WTC11 (cell line): ENCODE measurements at regions not wholly inside any gene's neighbourhood (a gene's known extent, or its start where the extent isn't known, plus 50 kb on each side); places are given as distances from the start of the nearest gene placed in this dataset.

Source experiments
- ATAC-seq: fragments of 200-7000 bp; cut with Tn5 transposase; 2 replicates; pipeline ENCODE4 v1.10.0; 2021; ENCODE audit warnings: mild to moderate bottlenecking, moderate library complexity
- CTCF ChIA-PET: fragments of 300-600 bp; sonication (Branson Sonifier 250); formaldehyde crosslinking; loops from one replicate; lab custom pipeline; 2021; ENCODE audit warnings: antibody characterized with exemption; lab: Charles Lee
- POLR2A ChIA-PET: fragments of 350-600 bp; sonication (Branson Sonifier 250); formaldehyde crosslinking; loops from one replicate; lab custom pipeline; 2021; ENCODE audit warnings: antibody characterized with exemption; lab: Charles Lee
- DNase-seq: peaks from one replicate; pipeline ENCODE4 v3.0.0; 2021; ENCODE audit warnings: low spot score
- H3K27ac Mint-ChIP-seq: 2 replicates; pipeline ENCODE4 v1.8.0; 2021; ENCODE audit warnings: mixed read lengths
- H3K27me3 Mint-ChIP-seq: 2 replicates; pipeline ENCODE4 v1.8.0; 2021; ENCODE audit warnings: low read depth, mild to moderate bottlenecking, moderate library complexity, mixed read lengths
- H3K36me3 Mint-ChIP-seq: 2 replicates; pipeline ENCODE4 v1.8.0; 2021; ENCODE audit warnings: mixed read lengths
- H3K4me1 Mint-ChIP-seq: 2 replicates; pipeline ENCODE4 v1.8.0; 2022; ENCODE audit warnings: mixed read lengths
- H3K4me3 Mint-ChIP-seq: 2 replicates; pipeline ENCODE4 v1.8.0; 2021; ENCODE audit warnings: mild to moderate bottlenecking, moderate library complexity, mixed read lengths
- H3K9me3 Mint-ChIP-seq: 2 replicates; pipeline ENCODE4 v1.8.0; 2021; ENCODE audit warnings: mixed read lengths
- GABPB1 ChIP-seq: sonication (generic); formaldehyde crosslinking; IDR thresholded peaks from 2 replicates; pipeline ENCODE4 v1.8.1; 2023; ENCODE audit warnings: mild to moderate bottlenecking, missing genetic modification reagents
- GRHL2 ChIP-seq: fragments of 250-450 bp; sonication (Bioruptor Pico); IDR thresholded peaks from 2 replicates; pipeline ENCODE4 v1.8.0; 2022; ENCODE audit warnings: mild to moderate bottlenecking, moderate library complexity; ENCODE audit not compliant: insufficient replicate concordance, severe bottlenecking
- GTF2I ChIP-seq: fragments of 250-450 bp; sonication (Bioruptor Pico); conservative IDR thresholded peaks from 2 replicates; pipeline ENCODE4 v1.4.0; 2021; ENCODE audit warnings: mild to moderate bottlenecking
- NFE2L1 ChIP-seq: sonication (generic); formaldehyde crosslinking; IDR thresholded peaks from 2 replicates; pipeline ENCODE4 v1.8.1; 2023; ENCODE audit warnings: missing genetic modification reagents
- SMAD4 ChIP-seq: sonication (generic); formaldehyde crosslinking; IDR thresholded peaks from 2 replicates; pipeline ENCODE4 v1.8.0; 2022; ENCODE audit warnings: mild to moderate bottlenecking, missing genetic modification reagents
- ZNF232 ChIP-seq: sonication (generic); formaldehyde crosslinking; IDR thresholded peaks from 2 replicates; pipeline ENCODE4 v1.8.0; 2022; ENCODE audit warnings: mild to moderate bottlenecking, missing genetic modification reagents
- ZNF317 ChIP-seq: sonication (generic); formaldehyde crosslinking; IDR thresholded peaks from 2 replicates; pipeline ENCODE4 v1.8.1; 2023; ENCODE audit warnings: low read depth, mild to moderate bottlenecking, moderate library complexity, missing genetic modification reagents, borderline replicate concordance
- TF ChIP-seq, protein P1 (sequence below): sonication (generic); formaldehyde crosslinking; IDR thresholded peaks from 2 replicates; pipeline ENCODE4 v1.8.1; 2023; ENCODE audit warnings: mild to moderate bottlenecking, missing genetic modification reagents
- TF ChIP-seq, protein P2 (sequence below): fragments of 250-450 bp; sonication (Bioruptor Pico); conservative IDR thresholded peaks from 2 replicates; pipeline ENCODE4 v1.9.0; 2021; ENCODE audit warnings: mild to moderate bottlenecking
- TF ChIP-seq, protein P3 (sequence below): fragments of 250-450 bp; sonication (Bioruptor Pico); IDR thresholded peaks from 2 replicates; pipeline ENCODE4 v1.9.0; 2021; ENCODE audit warnings: mild to moderate bottlenecking
- TF ChIP-seq, protein P4 (sequence below): sonication (generic); formaldehyde crosslinking; IDR thresholded peaks from 2 replicates; pipeline ENCODE4 v1.8.1; 2022; ENCODE audit warnings: low read depth, missing genetic modification reagents, borderline replicate concordance
- TF ChIP-seq, protein P5 (sequence below): fragments of 250-450 bp; sonication (Bioruptor Pico); IDR thresholded peaks from 2 replicates; pipeline ENCODE4 v2.1.2; 2022; ENCODE audit warnings: mild to moderate bottlenecking, moderate library complexity
- TF ChIP-seq, protein P6 (sequence below): sonication (generic); formaldehyde crosslinking; IDR thresholded peaks from 2 replicates; pipeline ENCODE4 v1.8.0; 2023; ENCODE audit warnings: missing genetic modification reagents, mild to moderate bottlenecking, borderline replicate concordance
- TF ChIP-seq, protein P7 (sequence below): sonication (generic); formaldehyde crosslinking; conservative IDR thresholded peaks from 2 replicates; pipeline ENCODE4 v1.8.1; 2023; ENCODE audit warnings: mild to moderate bottlenecking, low read depth, missing genetic modification reagents, moderate library complexity

DNA sequence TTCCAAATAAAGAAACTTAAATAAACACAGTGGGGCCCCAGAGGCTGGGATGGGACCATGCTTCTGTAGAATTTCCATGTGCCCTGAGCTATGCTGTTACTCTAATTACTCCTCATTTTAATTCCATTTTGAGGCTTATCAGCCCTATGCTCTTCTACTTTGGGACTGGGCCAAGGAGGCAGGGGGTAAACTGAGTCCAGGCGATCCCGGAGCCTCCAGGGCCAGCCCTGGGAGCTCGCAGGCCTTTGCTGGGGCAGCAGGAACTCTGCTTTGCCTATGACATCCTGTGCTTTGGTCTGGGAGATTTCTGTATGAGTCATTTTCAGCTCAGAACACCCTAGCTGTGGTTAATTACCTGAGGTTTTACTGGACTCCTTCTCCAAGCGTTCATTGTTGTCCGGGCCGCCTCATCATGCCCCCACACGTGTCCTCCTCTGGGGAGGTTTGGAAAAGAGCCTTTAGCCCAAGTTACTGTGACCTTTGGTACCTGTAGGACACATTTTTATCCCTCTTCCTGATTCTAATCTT, 95.7 kb downstream of the RHOU start:
- POLR2A ChIA-PET, result no interaction called here

DNA sequence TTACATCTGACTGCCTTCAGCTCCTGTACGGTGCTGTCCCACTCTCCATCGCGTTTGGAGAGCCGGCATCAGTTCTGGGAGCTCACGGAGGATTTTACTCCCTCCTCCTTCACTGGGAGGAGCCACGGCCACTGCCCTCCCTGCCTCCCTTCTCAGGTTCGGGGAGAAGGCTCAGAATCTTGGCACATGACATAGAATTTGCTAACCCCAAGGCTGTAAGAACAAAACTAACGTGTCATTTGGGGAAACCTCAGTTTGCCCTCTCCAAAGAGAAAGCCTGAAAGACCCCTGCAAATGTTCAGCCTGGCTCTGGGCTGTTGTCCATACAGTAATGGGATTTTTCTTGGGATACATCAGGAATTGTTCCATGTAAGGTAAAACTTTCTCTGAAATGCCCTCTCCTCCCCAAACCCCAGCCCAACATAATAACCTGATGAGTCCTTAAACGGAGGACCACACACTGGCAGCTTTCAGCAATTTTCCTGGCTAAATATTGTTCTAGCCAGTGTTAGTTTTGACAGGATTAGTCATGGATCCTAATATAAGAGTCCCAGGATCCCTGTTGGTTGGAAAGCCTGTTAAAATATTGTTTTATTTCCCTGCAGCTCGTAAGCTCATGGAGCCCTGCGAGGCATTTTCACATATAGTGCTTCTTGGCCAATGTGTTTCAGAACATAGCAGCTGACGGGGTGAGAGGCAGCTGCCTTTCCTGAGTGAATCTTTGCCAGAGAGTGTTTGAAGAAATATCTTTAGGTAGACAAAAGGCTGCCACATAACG, 98.8 kb downstream of the RHOU start:
- H3K4me3 Mint-ChIP-seq, result no peak overlapping the region
- ChIA-PET CTCF (interaction anchor here (1.5 kb wide), 1 partner anchor 393 kb away, joined by 4 read pairs; no protein-coding TSS in a partner anchor), POLR2A (interaction anchor here (0.6 kb wide), 1 partner anchor 388 kb away, joined by 4 read pairs; no protein-coding TSS in a partner anchor)
- H3K4me1 Mint-ChIP-seq, result peaks cover 18% of the 10 kb centered on the region
- H3K27ac Mint-ChIP-seq, result no peak overlapping the region
- DNase-seq (no peak), ATAC-seq (no peak)
- H3K27me3 Mint-ChIP-seq, result no peaks in the 10 kb centered on the region; the same call in 1 of the 2 replicates
- H3K36me3 Mint-ChIP-seq, result no peaks in the 10 kb centered on the region
- no peaks in the 10 kb centered on the region for H3K9me3 Mint-ChIP-seq
- TF ChIP-seq ZNF232 (CRISPR knock-in tag), result no peak
- TF ChIP-seq, protein P1, sequence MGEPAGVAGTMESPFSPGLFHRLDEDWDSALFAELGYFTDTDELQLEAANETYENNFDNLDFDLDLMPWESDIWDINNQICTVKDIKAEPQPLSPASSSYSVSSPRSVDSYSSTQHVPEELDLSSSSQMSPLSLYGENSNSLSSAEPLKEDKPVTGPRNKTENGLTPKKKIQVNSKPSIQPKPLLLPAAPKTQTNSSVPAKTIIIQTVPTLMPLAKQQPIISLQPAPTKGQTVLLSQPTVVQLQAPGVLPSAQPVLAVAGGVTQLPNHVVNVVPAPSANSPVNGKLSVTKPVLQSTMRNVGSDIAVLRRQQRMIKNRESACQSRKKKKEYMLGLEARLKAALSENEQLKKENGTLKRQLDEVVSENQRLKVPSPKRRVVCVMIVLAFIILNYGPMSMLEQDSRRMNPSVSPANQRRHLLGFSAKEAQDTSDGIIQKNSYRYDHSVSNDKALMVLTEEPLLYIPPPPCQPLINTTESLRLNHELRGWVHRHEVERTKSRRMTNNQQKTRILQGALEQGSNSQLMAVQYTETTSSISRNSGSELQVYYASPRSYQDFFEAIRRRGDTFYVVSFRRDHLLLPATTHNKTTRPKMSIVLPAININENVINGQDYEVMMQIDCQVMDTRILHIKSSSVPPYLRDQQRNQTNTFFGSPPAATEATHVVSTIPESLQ (CRISPR knock-in tag), result no peak
- TF ChIP-seq, protein P2, sequence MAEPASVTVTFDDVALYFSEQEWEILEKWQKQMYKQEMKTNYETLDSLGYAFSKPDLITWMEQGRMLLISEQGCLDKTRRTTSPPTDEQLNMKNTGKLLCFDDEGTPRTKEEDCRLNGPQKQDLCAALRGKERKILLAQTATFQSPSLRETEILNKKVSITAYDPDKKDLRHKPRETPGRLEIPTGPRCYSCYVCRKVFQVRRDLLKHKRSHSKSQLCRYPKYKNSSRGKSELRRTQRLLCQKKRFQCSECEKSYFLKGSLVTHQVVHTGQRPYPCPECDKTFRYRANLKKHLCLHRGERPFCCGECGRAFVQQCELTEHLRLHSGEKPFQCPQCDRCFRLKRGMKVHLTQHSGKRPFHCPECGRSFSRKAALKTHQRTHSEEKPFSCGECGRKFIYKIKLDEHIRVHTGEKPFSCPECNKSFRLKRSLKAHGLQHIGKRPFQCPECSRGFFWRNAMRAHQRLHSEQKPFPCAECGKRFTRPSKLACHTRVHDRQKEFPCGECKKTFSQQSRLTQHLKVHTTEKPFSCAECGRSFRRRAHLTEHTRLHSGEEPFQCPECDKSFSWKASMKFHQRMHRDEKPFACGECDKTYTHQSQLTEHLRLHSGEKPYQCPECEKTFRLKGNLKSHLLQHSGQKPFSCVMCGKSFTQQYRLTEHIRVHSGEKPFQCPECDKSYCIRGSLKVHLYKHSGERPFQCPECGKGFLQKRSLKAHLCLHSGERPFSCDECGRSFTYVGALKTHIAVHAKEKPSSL (CRISPR knock-in tag), result no peak
- TF ChIP-seq, protein P3, sequence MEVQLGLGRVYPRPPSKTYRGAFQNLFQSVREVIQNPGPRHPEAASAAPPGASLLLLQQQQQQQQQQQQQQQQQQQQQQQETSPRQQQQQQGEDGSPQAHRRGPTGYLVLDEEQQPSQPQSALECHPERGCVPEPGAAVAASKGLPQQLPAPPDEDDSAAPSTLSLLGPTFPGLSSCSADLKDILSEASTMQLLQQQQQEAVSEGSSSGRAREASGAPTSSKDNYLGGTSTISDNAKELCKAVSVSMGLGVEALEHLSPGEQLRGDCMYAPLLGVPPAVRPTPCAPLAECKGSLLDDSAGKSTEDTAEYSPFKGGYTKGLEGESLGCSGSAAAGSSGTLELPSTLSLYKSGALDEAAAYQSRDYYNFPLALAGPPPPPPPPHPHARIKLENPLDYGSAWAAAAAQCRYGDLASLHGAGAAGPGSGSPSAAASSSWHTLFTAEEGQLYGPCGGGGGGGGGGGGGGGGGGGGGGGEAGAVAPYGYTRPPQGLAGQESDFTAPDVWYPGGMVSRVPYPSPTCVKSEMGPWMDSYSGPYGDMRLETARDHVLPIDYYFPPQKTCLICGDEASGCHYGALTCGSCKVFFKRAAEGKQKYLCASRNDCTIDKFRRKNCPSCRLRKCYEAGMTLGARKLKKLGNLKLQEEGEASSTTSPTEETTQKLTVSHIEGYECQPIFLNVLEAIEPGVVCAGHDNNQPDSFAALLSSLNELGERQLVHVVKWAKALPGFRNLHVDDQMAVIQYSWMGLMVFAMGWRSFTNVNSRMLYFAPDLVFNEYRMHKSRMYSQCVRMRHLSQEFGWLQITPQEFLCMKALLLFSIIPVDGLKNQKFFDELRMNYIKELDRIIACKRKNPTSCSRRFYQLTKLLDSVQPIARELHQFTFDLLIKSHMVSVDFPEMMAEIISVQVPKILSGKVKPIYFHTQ (CRISPR knock-in tag), result no peak

More for the DNA sequence above, 95.7 kb downstream of the RHOU start:
- no peaks in the 10 kb centered on the region; the same call in 1 of the 2 replicates for H3K27me3 Mint-ChIP-seq
- ATAC-seq (no peak), DNase-seq (no peak)
- peaks cover 28% of the 10 kb centered on the region for H3K4me1 Mint-ChIP-seq
- H3K36me3 Mint-ChIP-seq, result no peaks in the 10 kb centered on the region
- H3K9me3 Mint-ChIP-seq, result no peaks in the 10 kb centered on the region
- no peak overlapping the region for H3K4me3 Mint-ChIP-seq
- TF ChIP-seq GABPB1 (CRISPR knock-in tag) (no peak), SMAD4 (CRISPR knock-in tag) (no peak), GRHL2 (no peak), NFE2L1 (CRISPR knock-in tag) (no peak), GTF2I (CRISPR knock-in tag) (no peak), ZNF317 (CRISPR knock-in tag) (no peak)
- TF ChIP-seq, protein P4, sequence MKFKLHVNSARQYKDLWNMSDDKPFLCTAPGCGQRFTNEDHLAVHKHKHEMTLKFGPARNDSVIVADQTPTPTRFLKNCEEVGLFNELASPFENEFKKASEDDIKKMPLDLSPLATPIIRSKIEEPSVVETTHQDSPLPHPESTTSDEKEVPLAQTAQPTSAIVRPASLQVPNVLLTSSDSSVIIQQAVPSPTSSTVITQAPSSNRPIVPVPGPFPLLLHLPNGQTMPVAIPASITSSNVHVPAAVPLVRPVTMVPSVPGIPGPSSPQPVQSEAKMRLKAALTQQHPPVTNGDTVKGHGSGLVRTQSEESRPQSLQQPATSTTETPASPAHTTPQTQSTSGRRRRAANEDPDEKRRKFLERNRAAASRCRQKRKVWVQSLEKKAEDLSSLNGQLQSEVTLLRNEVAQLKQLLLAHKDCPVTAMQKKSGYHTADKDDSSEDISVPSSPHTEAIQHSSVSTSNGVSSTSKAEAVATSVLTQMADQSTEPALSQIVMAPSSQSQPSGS (CRISPR knock-in tag), result no peak
- TF ChIP-seq, protein P5, sequence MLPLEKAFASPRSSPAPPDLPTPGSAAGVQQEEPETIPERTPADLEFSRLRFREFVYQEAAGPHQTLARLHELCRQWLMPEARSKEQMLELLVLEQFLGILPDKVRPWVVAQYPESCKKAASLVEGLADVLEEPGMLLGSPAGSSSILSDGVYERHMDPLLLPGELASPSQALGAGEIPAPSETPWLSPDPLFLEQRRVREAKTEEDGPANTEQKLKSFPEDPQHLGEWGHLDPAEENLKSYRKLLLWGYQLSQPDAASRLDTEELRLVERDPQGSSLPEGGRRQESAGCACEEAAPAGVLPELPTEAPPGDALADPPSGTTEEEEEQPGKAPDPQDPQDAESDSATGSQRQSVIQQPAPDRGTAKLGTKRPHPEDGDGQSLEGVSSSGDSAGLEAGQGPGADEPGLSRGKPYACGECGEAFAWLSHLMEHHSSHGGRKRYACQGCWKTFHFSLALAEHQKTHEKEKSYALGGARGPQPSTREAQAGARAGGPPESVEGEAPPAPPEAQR, result no peak
- TF ChIP-seq, protein P6, sequence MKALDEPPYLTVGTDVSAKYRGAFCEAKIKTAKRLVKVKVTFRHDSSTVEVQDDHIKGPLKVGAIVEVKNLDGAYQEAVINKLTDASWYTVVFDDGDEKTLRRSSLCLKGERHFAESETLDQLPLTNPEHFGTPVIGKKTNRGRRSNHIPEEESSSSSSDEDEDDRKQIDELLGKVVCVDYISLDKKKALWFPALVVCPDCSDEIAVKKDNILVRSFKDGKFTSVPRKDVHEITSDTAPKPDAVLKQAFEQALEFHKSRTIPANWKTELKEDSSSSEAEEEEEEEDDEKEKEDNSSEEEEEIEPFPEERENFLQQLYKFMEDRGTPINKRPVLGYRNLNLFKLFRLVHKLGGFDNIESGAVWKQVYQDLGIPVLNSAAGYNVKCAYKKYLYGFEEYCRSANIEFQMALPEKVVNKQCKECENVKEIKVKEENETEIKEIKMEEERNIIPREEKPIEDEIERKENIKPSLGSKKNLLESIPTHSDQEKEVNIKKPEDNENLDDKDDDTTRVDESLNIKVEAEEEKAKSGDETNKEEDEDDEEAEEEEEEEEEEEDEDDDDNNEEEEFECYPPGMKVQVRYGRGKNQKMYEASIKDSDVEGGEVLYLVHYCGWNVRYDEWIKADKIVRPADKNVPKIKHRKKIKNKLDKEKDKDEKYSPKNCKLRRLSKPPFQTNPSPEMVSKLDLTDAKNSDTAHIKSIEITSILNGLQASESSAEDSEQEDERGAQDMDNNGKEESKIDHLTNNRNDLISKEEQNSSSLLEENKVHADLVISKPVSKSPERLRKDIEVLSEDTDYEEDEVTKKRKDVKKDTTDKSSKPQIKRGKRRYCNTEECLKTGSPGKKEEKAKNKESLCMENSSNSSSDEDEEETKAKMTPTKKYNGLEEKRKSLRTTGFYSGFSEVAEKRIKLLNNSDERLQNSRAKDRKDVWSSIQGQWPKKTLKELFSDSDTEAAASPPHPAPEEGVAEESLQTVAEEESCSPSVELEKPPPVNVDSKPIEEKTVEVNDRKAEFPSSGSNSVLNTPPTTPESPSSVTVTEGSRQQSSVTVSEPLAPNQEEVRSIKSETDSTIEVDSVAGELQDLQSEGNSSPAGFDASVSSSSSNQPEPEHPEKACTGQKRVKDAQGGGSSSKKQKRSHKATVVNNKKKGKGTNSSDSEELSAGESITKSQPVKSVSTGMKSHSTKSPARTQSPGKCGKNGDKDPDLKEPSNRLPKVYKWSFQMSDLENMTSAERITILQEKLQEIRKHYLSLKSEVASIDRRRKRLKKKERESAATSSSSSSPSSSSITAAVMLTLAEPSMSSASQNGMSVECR, result no peak
- TF ChIP-seq, protein P7, sequence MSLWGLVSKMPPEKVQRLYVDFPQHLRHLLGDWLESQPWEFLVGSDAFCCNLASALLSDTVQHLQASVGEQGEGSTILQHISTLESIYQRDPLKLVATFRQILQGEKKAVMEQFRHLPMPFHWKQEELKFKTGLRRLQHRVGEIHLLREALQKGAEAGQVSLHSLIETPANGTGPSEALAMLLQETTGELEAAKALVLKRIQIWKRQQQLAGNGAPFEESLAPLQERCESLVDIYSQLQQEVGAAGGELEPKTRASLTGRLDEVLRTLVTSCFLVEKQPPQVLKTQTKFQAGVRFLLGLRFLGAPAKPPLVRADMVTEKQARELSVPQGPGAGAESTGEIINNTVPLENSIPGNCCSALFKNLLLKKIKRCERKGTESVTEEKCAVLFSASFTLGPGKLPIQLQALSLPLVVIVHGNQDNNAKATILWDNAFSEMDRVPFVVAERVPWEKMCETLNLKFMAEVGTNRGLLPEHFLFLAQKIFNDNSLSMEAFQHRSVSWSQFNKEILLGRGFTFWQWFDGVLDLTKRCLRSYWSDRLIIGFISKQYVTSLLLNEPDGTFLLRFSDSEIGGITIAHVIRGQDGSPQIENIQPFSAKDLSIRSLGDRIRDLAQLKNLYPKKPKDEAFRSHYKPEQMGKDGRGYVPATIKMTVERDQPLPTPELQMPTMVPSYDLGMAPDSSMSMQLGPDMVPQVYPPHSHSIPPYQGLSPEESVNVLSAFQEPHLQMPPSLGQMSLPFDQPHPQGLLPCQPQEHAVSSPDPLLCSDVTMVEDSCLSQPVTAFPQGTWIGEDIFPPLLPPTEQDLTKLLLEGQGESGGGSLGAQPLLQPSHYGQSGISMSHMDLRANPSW (CRISPR knock-in tag), result no peak
- no peak overlapping the region for H3K27ac Mint-ChIP-seq
- CTCF ChIA-PET, result no interaction called here
